Endothelial cell of umbilical vein (primary cell): ENCODE measurements at regions not wholly inside any gene's neighbourhood (a gene's known extent, or its start where the extent isn't known, plus 50 kb on each side); places are given as distances from the start of the nearest gene placed in this dataset.

Experiments used
- CTCF ChIP-seq, 2 donors: IDR thresholded peaks; 1 replicate in 1 of 2; 2 replicates in 1 of 2; pipeline ENCODE4 v1.5.1; 2011; ENCODE audit warnings: low read length in 2 of 2, mild to moderate bottlenecking in 2 of 2, moderate library complexity in 2 of 2, control low read depth in 1 of 2, inconsistent platforms in 1 of 2, low read depth in 1 of 2; ENCODE audit not compliant: insufficient read depth in 1 of 2; ENCODE audit errors: extremely low read depth in 1 of 2
- FOS ChIP-seq: IDR thresholded peaks from 2 replicates; pipeline ENCODE4 v1.6.1; 2011; ENCODE audit warnings: mild to moderate bottlenecking, low read length, moderate library complexity, borderline replicate concordance; ENCODE audit not compliant: insufficient read depth
- MYC ChIP-seq: IDR thresholded peaks from one replicate; pipeline ENCODE4 v1.6.1; 2011; ENCODE audit warnings: mild to moderate bottlenecking, low read depth, low read length
- POLR2AphosphoS5 ChIP-seq: IDR thresholded peaks from 2 replicates; pipeline ENCODE4 v1.6.1; 2012; ENCODE audit warnings: low read depth, mild to moderate bottlenecking, control low read depth, low read length, moderate library complexity; ENCODE audit not compliant: insufficient read depth

- TF ChIP-seq MYC (no peak), CTCF (IDR thresholded peaks at IDR 0.05; ENCODE audit: extremely low read depth in 1 of 2, insufficient read depth in 1 of 2, low read depth in 1 of 2, low read length in 2 of 2) (no peak), POLR2AphosphoS5 (no peak), FOS (no peak)
Observed at GRCh38 chr3:13132281-13132680, 59.1 kb upstream of the IQSEC1 start.
